OCI-LY3 (cell line): ENCODE measurements at regions not wholly inside any gene's neighbourhood (a gene's known extent, or its start where the extent isn't known, plus 50 kb on each side); places are given as distances from the start of the nearest gene placed in this dataset.
"Not testable (repeated sequence)": the region's sequence is repeated elsewhere in the genome, so short reads cannot be mapped to it uniquely, and the experiment has no call there.

Experiments used
- H2AFZ ChIP-seq: fragments of 200-600, 300-600 bp; shearing (Covaris generic); 2 replicates; pipeline ENCODE4 v1.6.0; 2014; ENCODE audit warnings: antibody characterized with exemption, low read depth, low read length
- H3K27ac ChIP-seq: fragments of 200-600, 300-600 bp; sonication (generic); 2 replicates; pipeline ENCODE4 v1.5.1; 2014; ENCODE audit warnings: mild to moderate bottlenecking, low read length, moderate library complexity, mixed read lengths
- H3K27me3 ChIP-seq: fragments of 200-600, 300-600 bp; sonication (generic); 2 replicates; pipeline ENCODE4 v1.6.1; 2014; ENCODE audit warnings: low read depth, low read length, mixed read lengths
- H3K36me3 ChIP-seq: fragments of 200-600, 300-600 bp; sonication (generic); replicated peaks from 2 replicates; pipeline ENCODE3; 2014; ENCODE audit warnings: low read depth, low read length, mixed read lengths
- H3K4me1 ChIP-seq: fragments of 300-600, 200-600 bp; sonication (generic); 2 replicates; pipeline ENCODE4 v1.6.1; 2014; ENCODE audit warnings: low read length, mixed read lengths
- H3K4me2 ChIP-seq: fragments of 200-600, 300-600 bp; sonication (generic); 2 replicates; pipeline ENCODE4 v1.6.1; 2014; ENCODE audit warnings: low read length, mixed read lengths
- H3K4me3 ChIP-seq: fragments of 300-600, 200-600 bp; sonication (generic); 2 replicates; pipeline ENCODE4 v1.5.1; 2014; ENCODE audit warnings: antibody characterized with exemption, mild to moderate bottlenecking, low read length, moderate library complexity
- H3K79me2 ChIP-seq: fragments of 300-600, 200-600 bp; shearing (Covaris generic); 2 replicates; pipeline ENCODE4 v1.6.1; 2014; ENCODE audit warnings: mild to moderate bottlenecking, low read length, mixed read lengths
- H3K9ac ChIP-seq: fragments of 300-600, 200-600 bp; shearing (Covaris generic); 2 replicates; pipeline ENCODE4 v1.6.0; 2014; ENCODE audit warnings: mild to moderate bottlenecking, low read length, moderate library complexity
- H3K9me3 ChIP-seq: fragments of 200-600, 300-600 bp; shearing (Covaris generic); 2 replicates; pipeline ENCODE4 v1.6.1; 2014; ENCODE audit warnings: low read length, mixed read lengths; ENCODE audit not compliant: insufficient read depth
- H4K20me1 ChIP-seq: fragments of 200-600, 300-600 bp; sonication (generic); 2 replicates; pipeline ENCODE4 v1.6.1; 2016; ENCODE audit warnings: low read length, mixed read lengths; ENCODE audit not compliant: insufficient read depth

DNA sequence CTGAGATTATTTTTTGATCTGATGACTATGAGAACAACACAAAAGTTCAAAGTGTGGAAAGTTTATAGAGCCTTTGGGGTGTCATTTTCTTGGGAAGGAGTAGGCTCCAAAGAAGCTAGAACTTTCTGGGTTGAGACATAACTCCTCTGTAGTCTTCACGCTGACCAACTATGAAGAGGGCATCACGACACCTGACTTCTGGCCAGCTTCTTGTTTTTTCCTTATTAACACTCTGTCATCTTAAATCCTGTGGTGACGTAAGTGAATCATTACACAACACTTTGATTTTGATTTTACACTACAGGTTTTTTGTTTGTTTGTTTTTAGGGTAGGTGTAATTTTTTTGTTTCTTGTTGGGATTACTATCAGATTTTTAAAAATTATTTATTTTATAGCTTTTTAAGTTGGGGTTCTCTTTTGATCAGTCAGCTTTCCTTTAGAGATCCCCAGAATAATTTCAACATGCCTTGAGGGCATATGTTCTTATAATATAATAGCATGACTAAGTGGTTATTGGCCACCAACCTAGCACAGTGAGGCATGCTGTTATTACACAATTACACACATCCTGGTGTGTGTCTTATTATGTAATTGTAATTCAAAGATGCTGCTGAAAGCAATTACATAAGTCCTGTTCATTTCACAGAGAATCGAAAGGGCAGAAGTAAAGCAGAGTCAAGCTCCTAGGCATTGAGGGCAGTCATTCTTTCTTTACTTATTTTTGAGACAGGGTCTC is 281.6 kb upstream of the NOTCH2NLA start:
- H3K9me3 ChIP-seq, H3K4me1 ChIP-seq, H3K4me2 ChIP-seq, H3K36me3 ChIP-seq, H3K79me2 ChIP-seq, H4K20me1 ChIP-seq, H3K4me3 ChIP-seq, H2AFZ ChIP-seq, H3K27me3 ChIP-seq, H3K27ac ChIP-seq, H3K9ac ChIP-seq: not testable (repeated sequence)

DNA sequence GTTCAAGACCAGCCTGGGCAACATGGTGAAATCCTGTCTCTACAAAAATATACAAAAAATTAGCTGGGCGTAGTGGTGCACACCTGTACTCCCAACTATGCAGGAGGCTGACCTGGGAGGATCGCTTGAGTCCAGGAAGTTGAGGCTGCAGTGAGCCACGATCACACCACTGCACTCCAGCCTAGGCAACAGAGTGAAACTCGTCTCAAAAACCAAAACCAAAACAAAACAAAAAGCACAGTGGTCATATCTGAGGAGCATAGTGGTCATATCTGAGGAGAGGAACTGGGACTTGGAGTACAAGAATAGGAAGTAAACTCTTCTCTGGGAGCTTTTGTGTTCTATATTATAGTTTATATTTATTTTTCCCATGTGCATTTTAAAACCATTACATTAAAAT is 275.3 kb upstream of the NOTCH2NLA start:
- not testable (repeated sequence) for H3K79me2 ChIP-seq, H3K4me2 ChIP-seq, H3K4me1 ChIP-seq, H3K4me3 ChIP-seq, H3K27me3 ChIP-seq, H3K9ac ChIP-seq, H3K27ac ChIP-seq, H4K20me1 ChIP-seq, H3K9me3 ChIP-seq, H2AFZ ChIP-seq, H3K36me3 ChIP-seq

DNA sequence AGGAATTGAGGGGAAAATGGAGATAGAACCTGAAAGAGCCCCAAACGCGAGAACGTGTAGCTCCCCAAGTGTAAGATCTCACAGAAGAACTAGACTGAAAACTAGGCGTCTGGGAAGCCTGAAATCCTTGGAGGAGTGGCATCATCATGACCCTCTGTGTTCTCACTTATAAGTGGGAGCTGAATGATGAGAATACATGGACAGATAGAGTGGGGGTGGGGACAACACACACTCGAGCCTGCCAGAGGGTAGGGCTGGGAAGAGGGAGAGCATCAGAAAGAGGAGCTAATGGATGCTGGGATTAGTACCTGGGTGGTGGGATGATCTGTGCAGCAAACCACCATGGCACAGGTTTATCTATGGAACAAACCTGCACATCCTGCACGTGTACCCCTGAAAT is 258.7 kb upstream of the NOTCH2NLA start:
- H3K27me3 ChIP-seq, H3K9me3 ChIP-seq, H3K9ac ChIP-seq, H3K27ac ChIP-seq, H3K4me3 ChIP-seq, H3K79me2 ChIP-seq, H3K4me2 ChIP-seq, H3K4me1 ChIP-seq, H2AFZ ChIP-seq, H3K36me3 ChIP-seq, H4K20me1 ChIP-seq: not testable (repeated sequence)

DNA sequence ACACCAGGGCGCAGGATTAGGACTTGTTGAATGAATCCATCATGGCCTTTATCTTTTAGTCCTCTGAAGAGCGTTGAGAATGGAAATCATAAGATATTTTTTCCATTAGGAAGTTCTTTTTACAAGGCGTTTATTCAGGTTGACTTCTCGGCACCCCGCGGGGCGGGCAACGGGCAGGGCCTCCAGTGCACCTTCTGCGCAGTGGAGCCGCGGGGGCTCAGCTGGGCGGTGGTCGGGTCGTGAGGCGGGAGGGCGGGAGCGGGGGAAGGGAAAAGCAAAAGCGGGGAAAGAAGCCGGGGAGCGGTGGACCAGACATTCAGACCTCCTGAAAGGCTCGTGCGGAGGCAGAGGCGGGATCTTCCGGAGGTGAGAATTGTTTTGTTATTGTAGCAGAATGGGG is 258.3 kb upstream of the NOTCH2NLA start:
- not testable (repeated sequence) for H3K27ac ChIP-seq, H4K20me1 ChIP-seq, H3K4me1 ChIP-seq, H3K9ac ChIP-seq, H2AFZ ChIP-seq, H3K4me3 ChIP-seq, H3K27me3 ChIP-seq, H3K79me2 ChIP-seq, H3K9me3 ChIP-seq, H3K4me2 ChIP-seq, H3K36me3 ChIP-seq

DNA sequence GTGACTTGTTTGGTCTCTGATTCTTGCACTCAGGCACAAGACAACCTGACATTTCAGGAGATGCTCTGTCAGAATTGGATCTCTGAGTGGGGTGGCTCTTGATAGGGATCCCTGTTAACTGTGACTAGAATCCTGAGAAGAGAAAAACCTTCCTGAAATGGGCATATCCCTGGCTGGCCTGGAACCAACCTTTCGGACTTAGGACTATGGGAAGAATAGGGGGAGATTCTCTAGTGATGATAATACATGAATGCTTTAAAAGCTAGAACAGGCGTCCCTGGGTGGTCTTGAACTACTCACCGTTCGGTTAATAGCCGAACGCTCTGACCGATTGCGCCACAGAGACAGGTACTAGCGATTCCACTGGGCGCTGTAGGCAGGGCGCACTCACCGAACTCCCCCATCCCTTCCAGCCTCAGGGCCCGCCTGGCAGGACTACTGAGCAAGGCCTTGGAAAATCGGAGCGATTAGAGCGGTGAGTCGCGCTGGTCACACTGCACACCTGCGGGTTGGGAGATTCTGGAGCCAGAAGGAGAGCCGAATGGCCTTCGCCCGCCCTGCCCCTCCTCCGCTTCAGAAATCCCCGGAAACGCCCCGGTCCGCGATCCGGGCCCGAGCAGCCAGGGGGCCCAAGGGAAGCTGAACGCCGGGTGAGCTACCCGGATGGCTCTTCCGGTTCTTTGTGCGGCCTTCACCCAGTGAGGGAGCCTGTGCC is 257.6 kb upstream of the NOTCH2NLA start:
- H3K4me2 ChIP-seq, H3K79me2 ChIP-seq, H3K27ac ChIP-seq, H3K4me3 ChIP-seq, H4K20me1 ChIP-seq, H3K27me3 ChIP-seq, H2AFZ ChIP-seq, H3K36me3 ChIP-seq, H3K9ac ChIP-seq, H3K9me3 ChIP-seq, H3K4me1 ChIP-seq: not testable (repeated sequence)

DNA sequence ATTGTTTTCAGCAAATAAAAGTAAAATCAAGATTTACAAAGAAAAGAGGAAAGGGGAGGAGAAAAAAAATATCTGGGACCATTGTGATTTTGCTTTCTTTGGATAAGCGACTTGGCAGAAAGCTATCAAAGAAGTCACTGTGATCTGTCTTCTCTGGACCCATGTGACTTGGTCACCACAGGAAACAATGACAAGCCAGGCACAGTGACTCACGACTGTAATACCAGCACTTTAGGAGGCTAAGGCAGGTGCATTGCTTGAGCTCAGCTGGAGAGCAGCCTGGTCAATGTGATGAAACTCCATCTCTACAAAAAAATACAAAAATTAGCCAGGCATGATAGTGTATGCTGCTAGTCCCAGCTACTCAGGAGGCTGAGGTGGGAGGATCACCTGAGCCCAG is 255.4 kb upstream of the NOTCH2NLA start:
- H3K4me1 ChIP-seq: not testable (repeated sequence)

DNA sequence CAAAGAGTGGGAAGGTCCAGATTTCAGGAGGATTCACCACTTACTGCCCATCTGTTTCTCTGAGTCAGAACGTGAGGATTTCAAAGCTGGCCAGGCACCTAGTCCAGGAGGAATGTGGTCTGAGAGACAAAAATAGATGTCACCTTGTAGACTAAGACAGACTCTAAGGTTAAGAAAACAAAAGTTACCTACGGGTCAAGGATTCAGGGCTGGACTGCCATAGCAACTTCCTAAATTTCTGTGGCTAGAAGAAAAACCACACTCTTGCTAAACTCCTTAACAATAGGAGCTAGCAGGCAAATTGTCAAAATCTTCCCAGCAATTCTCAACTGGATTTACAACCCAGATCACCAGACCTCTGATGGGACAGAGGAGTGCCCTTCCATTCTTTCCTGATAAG is 250.4 kb upstream of the NOTCH2NLA start:
- H3K9ac ChIP-seq, H3K4me3 ChIP-seq, H3K4me1 ChIP-seq, H3K79me2 ChIP-seq, H3K9me3 ChIP-seq, H3K4me2 ChIP-seq, H4K20me1 ChIP-seq, H3K36me3 ChIP-seq, H2AFZ ChIP-seq, H3K27me3 ChIP-seq, H3K27ac ChIP-seq: not testable (repeated sequence)

More for the DNA sequence above, 255.4 kb upstream of the NOTCH2NLA start:
- H3K4me3 ChIP-seq, H3K36me3 ChIP-seq, H3K9me3 ChIP-seq, H2AFZ ChIP-seq, H3K9ac ChIP-seq, H3K79me2 ChIP-seq, H3K4me2 ChIP-seq, H3K27ac ChIP-seq, H3K27me3 ChIP-seq, H4K20me1 ChIP-seq: not testable (repeated sequence)
